HG03039 (cell line): ENCODE measurements at regions not wholly inside any gene's neighbourhood (a gene's known extent, or its start where the extent isn't known, plus 50 kb on each side); places are given as distances from the start of the nearest gene placed in this dataset.

Experiments used
- ATAC-seq: cut with Tn5 transposase; IDR thresholded peaks from one replicate; pipeline ENCODE4 v1.9.1; 2021; ENCODE audit warnings: mild to moderate bottlenecking, moderate library complexity; ENCODE audit not compliant: unreplicated experiment

GRCh38 chr9:73219985-73220626, 68.4 kb downstream of the ANXA1 start:
- ATAC-seq, result peak; percentile 96

- ATAC-seq, result no peak
These were observed 71.9 kb downstream of the ANXA1 start for GRCh38 chr9:73223594-73223993.

- no peak for ATAC-seq
These were observed 77.9 kb downstream of the ANXA1 start for GRCh38 chr9:73229543-73229942.

- no peak for ATAC-seq
These were observed 78.6 kb downstream of the ANXA1 start for GRCh38 chr9:73230251-73230650.

GRCh38 chr9:73231203-73231602, 79.5 kb downstream of the ANXA1 start:
- ATAC-seq, result no peak

- ATAC-seq, result no peak
These were observed 81.8 kb downstream of the ANXA1 start for GRCh38 chr9:73233359-73234007.

- ATAC-seq, result no peak
These were observed 82.3 kb downstream of the ANXA1 start for GRCh38 chr9:73234008-73234360.

- ATAC-seq, result no peak
These were observed 85.5 kb downstream of the ANXA1 start for GRCh38 chr9:73237140-73237539.

GRCh38 chr9:73239570-73240265, 88.1 kb downstream of the ANXA1 start:
- no peak for ATAC-seq

- no peak for ATAC-seq
These were observed 91.4 kb downstream of the ANXA1 start for GRCh38 chr9:73243078-73243477.

- no peak for ATAC-seq
These were observed 107.5 kb downstream of the ANXA1 start for GRCh38 chr9:73259086-73259696.

- no peak for ATAC-seq
These were observed 108.8 kb downstream of the ANXA1 start for GRCh38 chr9:73260506-73260905.

GRCh38 chr9:73264631-73265030, 113.0 kb downstream of the ANXA1 start:
- no peak for ATAC-seq

GRCh38 chr9:73265876-73266275, 114.2 kb downstream of the ANXA1 start:
- ATAC-seq, result no peak

GRCh38 chr9:73269430-73270101, 117.9 kb downstream of the ANXA1 start:
- ATAC-seq, result no peak

GRCh38 chr9:73270967-73271721, 119.5 kb downstream of the ANXA1 start:
- no peak for ATAC-seq

GRCh38 chr9:73280113-73280512, 128.4 kb downstream of the ANXA1 start:
- no peak for ATAC-seq

- ATAC-seq, result no peak
These were observed 132.7 kb downstream of the ANXA1 start for GRCh38 chr9:73284377-73284776.

GRCh38 chr9:73294336-73294735, 142.7 kb downstream of the ANXA1 start:
- no peak for ATAC-seq

GRCh38 chr9:73325983-73326382, 174.3 kb downstream of the ANXA1 start:
- ATAC-seq, result no peak

GRCh38 chr9:73327149-73327548, 175.5 kb downstream of the ANXA1 start:
- ATAC-seq, result no peak
